ENCODE measurements at regions not wholly inside any gene's neighbourhood (a gene's known extent, or its start where the extent isn't known, plus 50 kb on each side); places are given as distances from the start of the nearest gene placed in this dataset.

DNA sequence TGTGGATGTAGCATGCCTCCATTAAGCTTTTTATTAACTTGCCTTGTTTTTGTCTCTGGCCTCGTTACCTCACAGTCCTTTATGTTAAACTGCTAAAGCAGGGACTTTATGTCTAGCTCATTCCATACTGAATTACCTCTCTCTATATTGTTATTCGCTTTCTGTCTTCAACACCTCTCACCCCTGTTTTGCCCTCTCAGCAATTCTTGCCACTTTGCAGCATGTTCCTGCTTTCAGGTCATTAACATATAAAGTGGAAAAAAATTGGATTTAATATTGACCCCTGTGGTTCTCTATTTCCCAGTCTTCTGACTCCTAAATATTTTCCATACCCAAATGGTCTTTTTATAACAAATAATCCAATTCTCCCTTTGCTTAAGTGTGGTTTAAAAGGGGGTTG is 810.4 kb upstream of the KIF2B start:
- TF ChIP-seq, protein P1, sequence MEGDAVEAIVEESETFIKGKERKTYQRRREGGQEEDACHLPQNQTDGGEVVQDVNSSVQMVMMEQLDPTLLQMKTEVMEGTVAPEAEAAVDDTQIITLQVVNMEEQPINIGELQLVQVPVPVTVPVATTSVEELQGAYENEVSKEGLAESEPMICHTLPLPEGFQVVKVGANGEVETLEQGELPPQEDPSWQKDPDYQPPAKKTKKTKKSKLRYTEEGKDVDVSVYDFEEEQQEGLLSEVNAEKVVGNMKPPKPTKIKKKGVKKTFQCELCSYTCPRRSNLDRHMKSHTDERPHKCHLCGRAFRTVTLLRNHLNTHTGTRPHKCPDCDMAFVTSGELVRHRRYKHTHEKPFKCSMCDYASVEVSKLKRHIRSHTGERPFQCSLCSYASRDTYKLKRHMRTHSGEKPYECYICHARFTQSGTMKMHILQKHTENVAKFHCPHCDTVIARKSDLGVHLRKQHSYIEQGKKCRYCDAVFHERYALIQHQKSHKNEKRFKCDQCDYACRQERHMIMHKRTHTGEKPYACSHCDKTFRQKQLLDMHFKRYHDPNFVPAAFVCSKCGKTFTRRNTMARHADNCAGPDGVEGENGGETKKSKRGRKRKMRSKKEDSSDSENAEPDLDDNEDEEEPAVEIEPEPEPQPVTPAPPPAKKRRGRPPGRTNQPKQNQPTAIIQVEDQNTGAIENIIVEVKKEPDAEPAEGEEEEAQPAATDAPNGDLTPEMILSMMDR (IDR thresholded peaks at IDR 0.05; ENCODE audit: low read depth, low read length) = no peak
- no peak for TF ChIP-seq EZH2phosphoT487 (IDR thresholded peaks at IDR 0.05; ENCODE audit: low read depth)
